Coronary artery (tissue), 2 donors: ENCODE measurements at regions not wholly inside any gene's neighbourhood (a gene's known extent, or its start where the extent isn't known, plus 50 kb on each side); places are given as distances from the start of the nearest gene placed in this dataset.
"Not testable (repeated sequence)": the region's sequence is repeated elsewhere in the genome, so short reads cannot be mapped to it uniquely, and the experiment has no call there.

ENCODE experiments used
- DNase-seq: peaks from one replicate; pipeline ENCODE4 v3.0.0-alpha.2; 2017; ENCODE audit warnings: low spot score
- H3K27ac ChIP-seq, 2 donors: fragments of 200-600 bp; sonication (generic); one replicate each; pipeline ENCODE4 v1.5.1; 2016 to 2019
- H3K4me3 ChIP-seq: fragments of 200-600 bp; sonication (generic); 2 replicates; pipeline ENCODE4 v1.5.1; 2016; ENCODE audit warnings: mild to moderate bottlenecking, moderate library complexity
- CTCF ChIP-seq: fragments of 200-600 bp; sonication (generic); IDR thresholded peaks from one replicate; pipeline ENCODE4 v1.5.1; 2019; ENCODE audit warnings: antibody characterized with exemption

GRCh38 chr2:210859314-210859713 lies 302.9 kb downstream of the CPS1 start:
- Histone ChIP-seq H3K27ac (no peak overlapping the region), H3K4me3 (no peak overlapping the region)
- DNase-seq: no peak
- no peak for TF ChIP-seq CTCF

- no peak overlapping the region for H3K4me3 ChIP-seq
- DNase-seq: no peak
- TF ChIP-seq CTCF: no peak
- no peak overlapping the region for H3K27ac ChIP-seq
Observed at GRCh38 chr2:210860276-210860675, 303.9 kb downstream of the CPS1 start.

DNA sequence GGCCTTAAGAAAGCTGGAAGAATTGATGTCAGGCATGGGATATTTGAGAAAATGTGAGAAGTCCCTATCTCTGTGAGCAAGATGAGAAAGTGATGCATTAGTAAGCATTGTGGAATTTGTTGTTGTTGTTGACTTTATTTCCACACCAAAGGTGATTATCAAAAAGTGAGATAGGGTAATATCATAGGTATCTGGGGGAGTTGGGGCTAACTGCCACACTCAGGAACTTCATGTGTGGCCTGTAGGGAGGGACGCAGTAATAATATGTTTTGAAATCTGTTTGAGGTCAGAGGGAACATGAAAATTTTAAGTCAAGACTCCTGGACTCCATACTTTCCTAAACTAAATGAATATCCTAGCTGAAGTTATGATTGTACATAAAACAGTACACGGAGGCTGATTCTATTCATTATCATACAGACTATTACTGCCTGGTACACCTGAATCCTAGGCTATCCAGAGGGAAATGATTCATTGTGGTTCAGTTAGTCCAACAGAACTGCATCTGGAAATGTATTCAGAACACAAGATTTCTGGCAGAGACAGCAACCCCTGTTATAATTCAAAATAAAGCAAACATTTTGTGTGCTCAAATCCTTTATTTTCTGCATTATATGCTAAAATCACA lies 304.8 kb downstream of the CPS1 start:
- Histone ChIP-seq H3K27ac (no peak overlapping the region), H3K4me3 (no peak overlapping the region)
- DNase-seq: no peak
- no peak for TF ChIP-seq CTCF

DNA sequence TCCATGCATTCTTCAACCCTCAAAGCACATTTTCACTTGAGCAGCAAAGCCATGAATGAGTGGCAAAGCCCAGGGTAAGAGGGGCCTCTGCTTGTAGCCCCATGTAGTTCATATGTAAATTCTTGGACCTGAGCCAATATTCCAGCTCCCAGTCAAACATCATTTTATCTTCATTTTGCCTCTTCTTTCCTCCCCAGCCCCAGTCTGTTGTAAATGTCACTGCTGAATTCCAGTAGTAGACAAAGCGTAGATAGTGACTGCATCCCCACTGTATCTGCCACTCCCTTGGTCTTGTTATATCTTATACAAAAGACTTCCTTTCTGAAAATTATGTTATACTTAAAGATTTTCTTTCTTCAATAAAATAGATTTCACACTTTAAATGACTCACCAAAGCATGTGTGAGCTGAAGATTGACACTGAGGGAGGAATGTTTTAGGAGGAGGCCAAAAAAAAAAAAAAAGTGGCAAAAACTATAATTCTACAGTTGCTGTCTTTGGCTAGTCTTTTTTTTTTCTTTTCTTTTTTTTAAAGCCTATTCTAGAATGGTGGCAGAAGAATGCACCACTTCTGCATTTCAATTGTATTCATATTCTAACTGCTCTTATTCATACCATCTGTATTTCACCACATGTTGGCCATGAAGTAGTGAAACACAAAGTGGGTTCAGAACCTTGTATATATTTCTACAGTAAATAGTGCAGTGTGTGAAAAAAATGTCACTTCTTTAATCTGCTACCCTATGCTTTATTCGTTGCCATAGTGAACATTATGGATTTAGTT lies 306.1 kb downstream of the CPS1 start:
- DNase-seq: no peak
- TF ChIP-seq CTCF: no peak
- H3K27ac ChIP-seq: no peak overlapping the region
- H3K4me3 ChIP-seq: no peak overlapping the region

DNA sequence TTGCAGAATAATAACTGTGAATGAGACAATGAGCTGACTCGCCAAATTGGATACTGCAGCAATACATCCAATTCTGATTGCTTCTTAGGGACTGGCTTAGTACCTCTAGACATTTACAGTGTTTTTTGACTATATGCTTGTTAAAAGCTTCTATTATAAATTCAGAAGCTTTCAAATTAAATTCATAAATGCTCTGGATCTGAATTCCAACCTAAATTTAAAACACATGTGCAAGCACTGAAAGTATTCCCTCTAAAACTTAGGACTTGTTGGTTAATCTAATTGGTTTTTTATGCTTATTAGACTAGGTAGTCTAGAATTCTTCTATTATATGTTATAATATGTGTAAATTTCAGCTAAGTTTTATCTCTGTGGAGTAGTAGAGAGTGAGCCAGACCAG lies 306.9 kb downstream of the CPS1 start:
- H3K4me3 ChIP-seq: no peak overlapping the region
- DNase-seq: no peak
- TF ChIP-seq CTCF: no peak
- H3K27ac ChIP-seq: no peak overlapping the region

- DNase-seq, H3K4me3 ChIP-seq, H3K27ac ChIP-seq: not testable (repeated sequence)
Observed at GRCh38 chr2:210871566-210871965, 315.2 kb downstream of the CPS1 start.

DNA sequence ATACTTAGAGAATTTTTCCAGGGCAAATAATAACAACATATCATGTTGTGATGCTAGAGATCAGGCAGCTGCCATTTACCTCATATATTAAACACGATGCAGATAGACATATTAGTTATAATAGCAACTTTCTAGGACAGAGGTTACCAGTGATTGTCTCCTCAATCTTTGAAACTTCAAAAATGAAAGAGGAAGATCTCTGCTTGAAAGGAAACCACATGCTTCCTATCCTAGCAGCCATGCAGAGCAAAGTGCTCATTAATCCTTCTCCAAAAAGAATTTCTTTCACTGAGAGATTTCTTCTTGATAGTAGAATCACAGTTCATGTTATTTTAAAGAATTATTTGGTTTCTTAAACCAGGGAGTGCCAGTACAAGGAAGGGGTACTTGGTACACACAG lies 317.2 kb downstream of the CPS1 start:
- DNase-seq: no peak
- no peak for TF ChIP-seq CTCF
- Histone ChIP-seq H3K27ac (no peak overlapping the region), H3K4me3 (no peak overlapping the region)
